Ishikawa (cell line): ENCODE measurements at regions not wholly inside any gene's neighbourhood (a gene's known extent, or its start where the extent isn't known, plus 50 kb on each side); places are given as distances from the start of the nearest gene placed in this dataset.

Experiments used
- CEBPB ChIP-seq: IDR thresholded peaks from 2 replicates; pipeline ENCODE4 v1.6.1; 2012
- CREB1 ChIP-seq: IDR thresholded peaks from 2 replicates; pipeline ENCODE4 v1.6.1; 2012; ENCODE audit warnings: low read depth
- EGR1 ChIP-seq: IDR thresholded peaks from 2 replicates; pipeline ENCODE4 v1.6.1; 2012
- EP300 ChIP-seq: IDR thresholded peaks from 2 replicates; pipeline ENCODE4 v1.6.1; 2012; ENCODE audit warnings: borderline replicate concordance
- FOXM1 ChIP-seq: IDR thresholded peaks from 2 replicates; pipeline ENCODE4 v1.6.1; 2012; ENCODE audit warnings: low read depth, borderline replicate concordance
- MAX ChIP-seq: IDR thresholded peaks from 2 replicates; pipeline ENCODE4 v1.6.1; 2012
- NFIC ChIP-seq: IDR thresholded peaks from 2 replicates; pipeline ENCODE4 v1.6.1; 2012
- RAD21 ChIP-seq: IDR thresholded peaks from 2 replicates; pipeline ENCODE4 v1.6.1; 2012; ENCODE audit warnings: low read depth
- REST ChIP-seq: IDR thresholded peaks from 2 replicates; pipeline ENCODE4 v1.6.1; 2012; ENCODE audit warnings: low read depth, mild to moderate bottlenecking
- TAF1 ChIP-seq: IDR thresholded peaks from 2 replicates; pipeline ENCODE4 v1.6.1; 2012; ENCODE audit warnings: low read depth, mild to moderate bottlenecking
- TCF12 ChIP-seq: IDR thresholded peaks from 2 replicates; pipeline ENCODE4 v1.6.1; 2012; ENCODE audit warnings: low read depth
- TEAD4 ChIP-seq: IDR thresholded peaks from 2 replicates; pipeline ENCODE4 v1.6.1; 2012
- YY1 ChIP-seq: IDR thresholded peaks from 2 replicates; pipeline ENCODE4 v1.6.1; 2012; ENCODE audit warnings: low read depth
- ZBTB7A ChIP-seq: IDR thresholded peaks from 2 replicates; pipeline ENCODE4 v1.6.1; 2012; ENCODE audit warnings: low read depth
- TF ChIP-seq, protein P1 (sequence below): IDR thresholded peaks from 2 replicates; pipeline ENCODE4 v1.6.1; 2012

DNA sequence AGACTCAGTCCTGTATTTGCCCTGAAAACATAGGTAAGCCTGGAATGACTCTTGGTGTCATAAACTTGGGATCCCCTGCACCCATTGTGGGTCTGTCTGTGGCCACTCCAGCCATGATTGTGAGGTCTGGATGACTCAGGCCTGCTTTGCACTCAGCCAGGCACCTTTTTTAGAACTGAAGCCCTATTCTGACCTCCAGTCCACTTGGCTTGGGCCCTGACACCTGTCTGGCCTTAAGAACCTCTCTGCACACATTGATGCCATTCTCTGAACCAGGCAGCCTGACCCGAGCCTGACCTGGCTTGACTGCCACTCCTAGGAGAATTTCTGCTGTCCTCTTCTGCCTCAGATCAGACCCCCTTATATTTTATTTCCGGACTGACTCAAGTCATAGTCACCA, 383.7 kb downstream of the MAFB start:
- no peak for TF ChIP-seq TCF12
- TF ChIP-seq NFIC, result no peak
- no peak for TF ChIP-seq RAD21
- no peak for TF ChIP-seq REST
- TF ChIP-seq TAF1, result no peak
- TF ChIP-seq EGR1, result no peak

DNA sequence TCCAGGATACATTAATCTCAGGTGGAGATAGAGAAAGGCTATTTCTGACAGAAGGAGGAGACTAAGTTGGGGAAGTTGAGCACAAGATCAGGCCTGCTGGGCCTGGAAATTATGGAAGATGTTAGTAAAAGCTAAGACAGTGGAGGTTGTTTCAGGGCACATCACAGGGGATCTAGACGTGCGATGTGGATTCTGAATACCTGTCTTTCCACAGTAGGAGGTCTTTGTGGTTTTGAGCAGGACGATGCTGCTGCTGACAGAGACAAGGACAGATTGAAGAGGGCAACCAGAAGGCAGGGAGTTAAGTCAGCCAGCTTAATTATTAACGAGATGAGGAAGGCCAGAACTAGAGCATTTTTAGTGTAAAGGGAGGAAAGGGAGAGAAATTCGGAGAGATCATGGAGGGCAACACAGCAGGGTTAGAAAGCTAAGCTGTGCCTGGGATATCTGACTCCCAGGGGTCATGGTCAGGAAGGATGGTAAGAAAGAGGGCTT, 384.9 kb downstream of the MAFB start:
- TF ChIP-seq ZBTB7A, result no peak
- TF ChIP-seq RAD21, result no peak
- TF ChIP-seq MAX, result no peak
- TF ChIP-seq FOXM1, result no peak
- TF ChIP-seq TAF1, result no peak
- no peak for TF ChIP-seq EP300
- no peak for TF ChIP-seq TCF12
- no peak for TF ChIP-seq YY1
- no peak for TF ChIP-seq TEAD4
- TF ChIP-seq, protein P1, sequence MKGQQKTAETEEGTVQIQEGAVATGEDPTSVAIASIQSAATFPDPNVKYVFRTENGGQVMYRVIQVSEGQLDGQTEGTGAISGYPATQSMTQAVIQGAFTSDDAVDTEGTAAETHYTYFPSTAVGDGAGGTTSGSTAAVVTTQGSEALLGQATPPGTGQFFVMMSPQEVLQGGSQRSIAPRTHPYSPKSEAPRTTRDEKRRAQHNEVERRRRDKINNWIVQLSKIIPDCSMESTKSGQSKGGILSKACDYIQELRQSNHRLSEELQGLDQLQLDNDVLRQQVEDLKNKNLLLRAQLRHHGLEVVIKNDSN, result no peak

DNA sequence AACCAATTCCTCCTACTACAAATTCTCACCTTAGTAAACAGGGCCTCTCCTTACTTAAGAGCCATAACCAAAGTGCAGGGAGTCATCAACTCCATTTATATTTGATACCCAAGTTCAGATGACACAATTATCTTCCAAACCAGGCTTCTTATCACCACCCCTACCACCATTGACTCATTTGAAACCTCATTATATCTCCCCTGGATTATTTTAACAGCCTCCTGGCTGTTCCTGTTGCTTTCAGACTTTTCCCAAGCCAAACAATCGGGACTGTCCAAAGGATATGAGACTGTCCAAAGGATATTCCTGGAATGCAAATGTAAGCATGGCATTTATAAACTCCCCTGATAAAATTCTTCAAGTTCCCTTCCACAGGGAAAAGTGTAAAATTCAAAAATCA, 394.3 kb downstream of the MAFB start:
- no peak for TF ChIP-seq NFIC
- TF ChIP-seq, protein P1, result no peak
- no peak for TF ChIP-seq YY1
- no peak for TF ChIP-seq CREB1
- no peak for TF ChIP-seq TEAD4
- no peak for TF ChIP-seq TAF1
- TF ChIP-seq EGR1, result no peak
- TF ChIP-seq ZBTB7A, result no peak
- TF ChIP-seq FOXM1, result no peak
- no peak for TF ChIP-seq EP300
- no peak for TF ChIP-seq MAX
- TF ChIP-seq TCF12, result no peak
- TF ChIP-seq REST, result no peak

DNA sequence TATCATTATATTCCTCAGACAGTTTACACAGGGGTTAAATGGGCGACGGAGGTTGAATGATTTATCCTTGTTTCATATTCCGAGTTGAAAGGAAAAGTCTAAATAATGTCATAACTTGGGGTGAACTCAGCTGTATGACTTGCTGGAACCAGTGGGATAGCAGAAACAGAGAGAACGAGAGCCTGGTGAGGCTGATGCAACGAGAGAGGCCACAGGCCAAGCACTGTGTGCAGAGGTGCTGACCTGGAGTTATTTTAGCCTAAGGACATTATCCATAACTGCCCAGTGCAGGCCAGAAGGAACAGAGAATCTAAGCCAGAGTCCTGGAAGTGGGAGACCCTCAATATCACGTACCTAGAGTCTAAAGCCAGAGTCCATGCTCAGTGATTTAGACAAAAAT, 394.9 kb downstream of the MAFB start:
- no peak for TF ChIP-seq EGR1

GRCh38 chr20:40293740-40294139, 395.3 kb downstream of the MAFB start:
- TF ChIP-seq ZBTB7A, result no peak
- no peak for TF ChIP-seq EP300

- TF ChIP-seq EGR1, result no peak
- TF ChIP-seq TEAD4, result no peak
- TF ChIP-seq EP300, result no peak
- no peak for TF ChIP-seq ZBTB7A
- TF ChIP-seq REST, result no peak
- no peak for TF ChIP-seq CEBPB
- no peak for TF ChIP-seq CREB1
- no peak for TF ChIP-seq MAX
- no peak for TF ChIP-seq FOXM1
- no peak for TF ChIP-seq RAD21
- TF ChIP-seq TCF12, result no peak
- TF ChIP-seq YY1, result no peak
- TF ChIP-seq, protein P1, result no peak
- TF ChIP-seq TAF1, result no peak
- no peak for TF ChIP-seq NFIC
Observed at GRCh38 chr20:40291493-40292135, 397.4 kb downstream of the MAFB start.
